Upper lobe of left lung (tissue), 4 donors: ENCODE measurements at regions not wholly inside any gene's neighbourhood (a gene's known extent, or its start where the extent isn't known, plus 50 kb on each side); places are given as distances from the start of the nearest gene placed in this dataset.

ENCODE experiments used
- CTCF ChIP-seq, 6 experiments: fragments of 450-650 bp in 4 of 6; fragments of 200-600 bp in 2 of 6; sonication (generic) in 2 of 6; IDR thresholded peaks; one replicate each; pipeline ENCODE4 v1.5.1; 2016 to 2019; ENCODE audit warnings: antibody characterized with exemption in 6 of 6
- EP300 ChIP-seq, 4 donors: sonication (generic); formaldehyde crosslinking; IDR thresholded peaks; one replicate each; pipeline ENCODE4 v1.5.1; 2017; ENCODE audit warnings: antibody characterized with exemption in 4 of 4, control low read depth in 2 of 4
- POLR2A ChIP-seq, 4 donors: fragments of 450-650 bp; IDR thresholded peaks; one replicate each; pipeline ENCODE4 v1.5.1; 2016 to 2017; ENCODE audit warnings: antibody characterized with exemption in 4 of 4, mild to moderate bottlenecking in 2 of 4
- POLR2AphosphoS5 ChIP-seq, 2 donors: sonication (generic); formaldehyde crosslinking; IDR thresholded peaks; one replicate each; pipeline ENCODE4 v1.5.1; 2017; ENCODE audit warnings: antibody characterized with exemption in 2 of 2

- no peak for TF ChIP-seq POLR2A (IDR thresholded peaks at IDR 0.05)
- TF ChIP-seq EP300 (IDR thresholded peaks at IDR 0.05): no peak
- no peak for TF ChIP-seq CTCF (IDR thresholded peaks at IDR 0.05)
- TF ChIP-seq POLR2AphosphoS5 (IDR thresholded peaks at IDR 0.05): no peak
Measured at GRCh38 chr15:87362531-87362930, 894.0 kb downstream of the NTRK3 start.
